IPS DF 4.7 (cell line): ENCODE measurements at regions not wholly inside any gene's neighbourhood (a gene's known extent, or its start where the extent isn't known, plus 50 kb on each side); places are given as distances from the start of the nearest gene placed in this dataset.
"Not testable (repeated sequence)": the region's sequence is repeated elsewhere in the genome, so short reads cannot be mapped to it uniquely, and the experiment has no call there.

Source experiments
- DNase-seq: peaks from one replicate; pipeline ENCODE4 v3.0.0-alpha.2; 2013; ENCODE audit warnings: low spot score; ENCODE audit errors: extremely low read depth

- DNase-seq: no peak
These were observed 152.4 kb upstream of the PTPN1 start for GRCh38 chr20:50357783-50358161.

GRCh38 chr20:50358166-50358565, 152.0 kb upstream of the PTPN1 start:
- no peak for DNase-seq

GRCh38 chr20:50358971-50359370, 151.2 kb upstream of the PTPN1 start:
- no peak for DNase-seq

- no peak for DNase-seq
These were observed 150.5 kb upstream of the PTPN1 start for GRCh38 chr20:50359607-50360217.

GRCh38 chr20:50360218-50360672, 149.9 kb upstream of the PTPN1 start:
- DNase-seq: no peak

GRCh38 chr20:50360921-50361320, 149.3 kb upstream of the PTPN1 start:
- no peak for DNase-seq

- not testable (repeated sequence) for DNase-seq
These were observed 148.0 kb upstream of the PTPN1 start for GRCh38 chr20:50362177-50362576.

- no peak for DNase-seq
These were observed 147.2 kb upstream of the PTPN1 start for GRCh38 chr20:50363027-50363426.

GRCh38 chr20:50363479-50363878, 146.7 kb upstream of the PTPN1 start:
- no peak for DNase-seq

- DNase-seq: no peak
These were observed 145.6 kb upstream of the PTPN1 start for GRCh38 chr20:50364542-50364941.

GRCh38 chr20:50366270-50367103, 143.7 kb upstream of the PTPN1 start:
- no peak for DNase-seq

- no peak for DNase-seq
These were observed 143.0 kb upstream of the PTPN1 start for GRCh38 chr20:50367104-50367674.

GRCh38 chr20:50367739-50368375, 142.3 kb upstream of the PTPN1 start:
- no peak for DNase-seq

GRCh38 chr20:50368386-50368785, 141.8 kb upstream of the PTPN1 start:
- no peak for DNase-seq

- no peak for DNase-seq
These were observed 141.4 kb upstream of the PTPN1 start for GRCh38 chr20:50368813-50369224.

- no peak for DNase-seq
These were observed 140.8 kb upstream of the PTPN1 start for GRCh38 chr20:50369225-50370035.

- DNase-seq: no peak
These were observed 140.1 kb upstream of the PTPN1 start for GRCh38 chr20:50370036-50370566.

GRCh38 chr20:50371878-50372769, 138.1 kb upstream of the PTPN1 start:
- DNase-seq: no peak

- no peak for DNase-seq
These were observed 137.5 kb upstream of the PTPN1 start for GRCh38 chr20:50372770-50373088.

- DNase-seq: no peak
These were observed 136.4 kb upstream of the PTPN1 start for GRCh38 chr20:50373674-50374286.
